ENCODE measurements at regions not wholly inside any gene's neighbourhood (a gene's known extent, or its start where the extent isn't known, plus 50 kb on each side); places are given as distances from the start of the nearest gene placed in this dataset.

- Histone ChIP-seq H3K27me3 (ENCODE audit: insufficient read depth, low read length) (no peaks in the 10 kb centered on the region), H3K4me3 (replicated peaks in 1 of 2; ENCODE audit: low read depth in 1 of 2, low read length in 2 of 2) (no peak overlapping the region), H3K36me3 (ENCODE audit: control insufficient read depth in 1 of 2, insufficient read depth in 2 of 2, low read length in 2 of 2) (no peaks in the 10 kb centered on the region), H3K79me2 (ENCODE audit: insufficient read depth, low read length) (no peaks in the 10 kb centered on the region), H3K4me2 (ENCODE audit: low read length) (no peak overlapping the region), H3K27ac (ENCODE audit: low read depth, low read length) (no peak overlapping the region), H3K9ac (ENCODE audit: low read length) (no peak overlapping the region), H3K9me2 (ENCODE audit: insufficient read depth) (no peaks in the 10 kb centered on the region), H3K4me1 (ENCODE audit: control insufficient read depth in 1 of 2, insufficient read depth in 2 of 2, low read length in 2 of 2) (no peaks in the 10 kb centered on the region), H4K20me1 (ENCODE audit: insufficient read depth) (no peaks in the 10 kb centered on the region), H2AFZ (ENCODE audit: low read depth, low read length, poor library complexity, severe bottlenecking) (no peak overlapping the region), H3K9me3 (ENCODE audit: control insufficient read depth in 1 of 2, insufficient read depth in 1 of 2, low read depth in 1 of 2, low read length in 2 of 2) (no peaks in the 10 kb centered on the region)
- TF ChIP-seq ELF1 (IDR thresholded peaks at IDR 0.05; ENCODE audit: borderline replicate concordance, low read depth) (no peak), SP1 (IDR thresholded peaks at IDR 0.05; ENCODE audit: low read depth) (no peak), YY1 (IDR thresholded peaks at IDR 0.05; ENCODE audit: extremely low read depth, insufficient replicate concordance, low read depth, low read length) (no peak), EGR1 (IDR thresholded peaks at IDR 0.05; ENCODE audit: low read depth) (no peak), POLR2A (IDR thresholded peaks at IDR 0.05; ENCODE audit: borderline replicate concordance, extremely low read depth, insufficient read depth, insufficient read length) (no peak), CTCF (IDR thresholded peaks at IDR 0.05 in 2 of 3, conservative IDR thresholded peaks at IDR 0.05 in 1 of 3; ENCODE audit: borderline replicate concordance in 1 of 3, insufficient read depth in 1 of 3, low read depth in 2 of 3, low read length in 2 of 3) (no peak), RAD21 (IDR thresholded peaks at IDR 0.05; ENCODE audit: low read depth) (no peak), FOSL1 (IDR thresholded peaks at IDR 0.05; ENCODE audit: low read depth) (no peak)
- TF ChIP-seq, protein P1, sequence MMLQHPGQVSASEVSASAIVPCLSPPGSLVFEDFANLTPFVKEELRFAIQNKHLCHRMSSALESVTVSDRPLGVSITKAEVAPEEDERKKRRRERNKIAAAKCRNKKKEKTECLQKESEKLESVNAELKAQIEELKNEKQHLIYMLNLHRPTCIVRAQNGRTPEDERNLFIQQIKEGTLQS (IDR thresholded peaks at IDR 0.05), result no peak
- TF ChIP-seq, protein P2, sequence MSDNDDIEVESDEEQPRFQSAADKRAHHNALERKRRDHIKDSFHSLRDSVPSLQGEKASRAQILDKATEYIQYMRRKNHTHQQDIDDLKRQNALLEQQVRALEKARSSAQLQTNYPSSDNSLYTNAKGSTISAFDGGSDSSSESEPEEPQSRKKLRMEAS (IDR thresholded peaks at IDR 0.05), result no peak
- TF ChIP-seq, protein P3, sequence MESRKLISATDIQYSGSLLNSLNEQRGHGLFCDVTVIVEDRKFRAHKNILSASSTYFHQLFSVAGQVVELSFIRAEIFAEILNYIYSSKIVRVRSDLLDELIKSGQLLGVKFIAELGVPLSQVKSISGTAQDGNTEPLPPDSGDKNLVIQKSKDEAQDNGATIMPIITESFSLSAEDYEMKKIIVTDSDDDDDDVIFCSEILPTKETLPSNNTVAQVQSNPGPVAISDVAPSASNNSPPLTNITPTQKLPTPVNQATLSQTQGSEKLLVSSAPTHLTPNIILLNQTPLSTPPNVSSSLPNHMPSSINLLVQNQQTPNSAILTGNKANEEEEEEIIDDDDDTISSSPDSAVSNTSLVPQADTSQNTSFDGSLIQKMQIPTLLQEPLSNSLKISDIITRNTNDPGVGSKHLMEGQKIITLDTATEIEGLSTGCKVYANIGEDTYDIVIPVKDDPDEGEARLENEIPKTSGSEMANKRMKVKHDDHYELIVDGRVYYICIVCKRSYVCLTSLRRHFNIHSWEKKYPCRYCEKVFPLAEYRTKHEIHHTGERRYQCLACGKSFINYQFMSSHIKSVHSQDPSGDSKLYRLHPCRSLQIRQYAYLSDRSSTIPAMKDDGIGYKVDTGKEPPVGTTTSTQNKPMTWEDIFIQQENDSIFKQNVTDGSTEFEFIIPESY (IDR thresholded peaks at IDR 0.05; ENCODE audit: extremely low read depth, insufficient replicate concordance, low read length), result no peak
- DNase-seq (ENCODE audit: low read depth, low spot score), result no peak
- BruUV-seq (replicated peaks), result no TSS peak
- ChIA-PET CTCF (no interaction called here), RAD21 (ENCODE audit: low non-redundant PET in 1 of 2, low total read pairs in 2 of 2, uncharacterized antibody in 2 of 2, unreplicated experiment in 2 of 2) (no interaction called here), POLR2A (no interaction called here)
- intact Hi-C loops (cut with micrococcal nuclease), result no loop called here
- ATAC-seq, result no peak
Measured at GRCh38 chr4:107248571-107248970, 212.5 kb upstream of the DKK2 start.
